Body of pancreas (tissue), 4 donors: ENCODE measurements at regions not wholly inside any gene's neighbourhood (a gene's known extent, or its start where the extent isn't known, plus 50 kb on each side); places are given as distances from the start of the nearest gene placed in this dataset.

Experiments used
- ATAC-seq: fragments of 150-250 bp; one replicate; pipeline ENCODE4 v1.9.1; 2016
- DNase-seq, 4 donors: peaks; one replicate each; pipeline ENCODE4 v3.0.0-alpha.2; 2019
- H3K27ac ChIP-seq, 4 donors: fragments of 200-600 bp; sonication (generic); 1 replicate in 3 of 4; 2 replicates in 1 of 4; pipeline versions ENCODE4 v1.5.1 to v1.6.1; 2016 to 2019; ENCODE audit warnings: mild to moderate bottlenecking in 1 of 4, mixed read lengths in 1 of 4, moderate library complexity in 1 of 4
- H3K27me3 ChIP-seq, 2 donors: fragments of 200-600 bp; sonication (generic); one replicate each; pipeline ENCODE4 v1.6.0; 2016; ENCODE audit warnings: mild to moderate bottlenecking in 1 of 2
- H3K36me3 ChIP-seq, 2 donors: fragments of 200-600 bp; sonication (generic); replicated peaks in 1 of 2; 2 replicates each; pipeline ENCODE4 v1.5.1; 2016; ENCODE audit warnings: low read depth in 2 of 2; ENCODE audit not compliant: insufficient read depth in 1 of 2
- H3K4me1 ChIP-seq: fragments of 200-600 bp; sonication (generic); one replicate; pipeline ENCODE4 v1.6.0; 2016
- H3K4me3 ChIP-seq, 2 donors: fragments of 200-600 bp; sonication (generic); 1 replicate in 1 of 2; 2 replicates in 1 of 2; pipeline ENCODE4 v1.5.1; 2016 to 2019
- H3K9me3 ChIP-seq, 3 donors: fragments of 200-600 bp; sonication (generic); 1 replicate in 2 of 3; 2 replicates in 1 of 3; pipeline ENCODE4 v1.5.1; 2016
- CTCF ChIP-seq, 7 experiments: fragments of 450-650 bp in 4 of 7; fragments of 200-600 bp in 3 of 7; sonication (generic) in 3 of 7; IDR thresholded peaks; one replicate each; pipeline ENCODE4 v1.5.1; 2016 to 2019; ENCODE audit warnings: antibody characterized with exemption in 7 of 7
- POLR2A ChIP-seq, 3 donors: fragments of 450-650 bp; IDR thresholded peaks; one replicate each; pipeline ENCODE4 v1.6.1; 2016; ENCODE audit warnings: antibody characterized with exemption in 3 of 3, mild to moderate bottlenecking in 2 of 3
- WGBS, 2 donors: methylation state at CpG; one replicate each; pipeline ENCODE4 v1.1.5; 2017; 5-methylcytosine and 5-hydroxymethylcytosine counted together
- intact Hi-C: fragments of 100-400 bp; cut with DNase I; formaldehyde crosslinking; loops from one replicate; pipeline ENCODE4 v1.15.1; 2023

GRCh38 chr11:36824349-36824748, 226.3 kb upstream of the RAG2 start:
- H3K36me3 ChIP-seq, result no peaks in the 10 kb centered on the region
- intact Hi-C loops, result no loop called here
- ATAC-seq (no peak), DNase-seq (no peak)
- 56 to 57% methylated on average over 1 of the region's 1 CpG for WGBS, 2 donors
- H3K4me1 ChIP-seq, result no peaks in the 10 kb centered on the region
- TF ChIP-seq POLR2A (IDR thresholded peaks at IDR 0.05) (no peak), CTCF (IDR thresholded peaks at IDR 0.05) (no peak)
- H3K27me3 ChIP-seq, result no peaks in the 10 kb centered on the region
- no peak overlapping the region for H3K27ac ChIP-seq
- H3K9me3 ChIP-seq, result no peaks in the 10 kb centered on the region
- no peak overlapping the region for H3K4me3 ChIP-seq

- Histone ChIP-seq H3K36me3 (no peaks in the 10 kb centered on the region), H3K27me3 (no peaks in the 10 kb centered on the region), H3K27ac (no peak overlapping the region), H3K4me3 (no peak overlapping the region), H3K4me1 (no peaks in the 10 kb centered on the region), H3K9me3 (no peaks in the 10 kb centered on the region)
- intact Hi-C loops, result no loop called here
- WGBS, 2 donors, result 63 to 65% methylated on average over 1 of the region's 1 CpG
- TF ChIP-seq CTCF (IDR thresholded peaks at IDR 0.05) (no peak), POLR2A (IDR thresholded peaks at IDR 0.05) (no peak)
- ATAC-seq (no peak), DNase-seq (no peak)
These were observed 224.8 kb upstream of the RAG2 start for GRCh38 chr11:36822829-36823228.

- Histone ChIP-seq H3K4me3 (no peak overlapping the region), H3K36me3 (no peaks in the 10 kb centered on the region), H3K9me3 (no peaks in the 10 kb centered on the region), H3K27me3 (no peaks in the 10 kb centered on the region), H3K4me1 (no peaks in the 10 kb centered on the region), H3K27ac (no peak overlapping the region)
- DNase-seq (peak in 1 of 4 donors; percentile 21), ATAC-seq (no peak)
- 44 to 47% methylated on average over 2 of the region's 2 CpGs for WGBS, 2 donors
- TF ChIP-seq POLR2A (IDR thresholded peaks at IDR 0.05) (no peak), CTCF (IDR thresholded peaks at IDR 0.05) (no peak)
- intact Hi-C loops, result no loop called here
These were observed 220.4 kb upstream of the RAG2 start for GRCh38 chr11:36818410-36818809.

GRCh38 chr11:36817336-36817965, 219.4 kb upstream of the RAG2 start:
- H3K27ac ChIP-seq, result no peak overlapping the region
- no peaks in the 10 kb centered on the region for H3K36me3 ChIP-seq
- H3K4me3 ChIP-seq, result no peak overlapping the region
- TF ChIP-seq POLR2A (IDR thresholded peaks at IDR 0.05), result no peak
- TF ChIP-seq CTCF (IDR thresholded peaks at IDR 0.05), result no peak
- intact Hi-C loops, result no loop called here
- H3K4me1 ChIP-seq, result no peaks in the 10 kb centered on the region
- DNase-seq (no peak), ATAC-seq (no peak)
- H3K27me3 ChIP-seq, result no peaks in the 10 kb centered on the region
- no peaks in the 10 kb centered on the region for H3K9me3 ChIP-seq
- WGBS, 2 donors, result 60 to 61% methylated on average over 6 of the region's 6 CpGs

GRCh38 chr11:36809303-36809702, 211.3 kb upstream of the RAG2 start:
- H3K4me3 ChIP-seq, result no peak overlapping the region
- no peaks in the 10 kb centered on the region for H3K4me1 ChIP-seq
- intact Hi-C loops, result no loop called here
- no peaks in the 10 kb centered on the region for H3K27me3 ChIP-seq
- no peaks in the 10 kb centered on the region for H3K9me3 ChIP-seq
- H3K27ac ChIP-seq, result no peak overlapping the region
- TF ChIP-seq CTCF (IDR thresholded peaks at IDR 0.05), result no peak
- TF ChIP-seq POLR2A (IDR thresholded peaks at IDR 0.05), result no peak
- no peak for DNase-seq
- ATAC-seq, result no peak
- no peaks in the 10 kb centered on the region for H3K36me3 ChIP-seq
